ENCODE measurements at regions not wholly inside any gene's neighbourhood (a gene's known extent, or its start where the extent isn't known, plus 50 kb on each side); places are given as distances from the start of the nearest gene placed in this dataset.
"Not testable (repeated sequence)": the region's sequence is repeated elsewhere in the genome, so short reads cannot be mapped to it uniquely, and the experiment has no call there.

DNA sequence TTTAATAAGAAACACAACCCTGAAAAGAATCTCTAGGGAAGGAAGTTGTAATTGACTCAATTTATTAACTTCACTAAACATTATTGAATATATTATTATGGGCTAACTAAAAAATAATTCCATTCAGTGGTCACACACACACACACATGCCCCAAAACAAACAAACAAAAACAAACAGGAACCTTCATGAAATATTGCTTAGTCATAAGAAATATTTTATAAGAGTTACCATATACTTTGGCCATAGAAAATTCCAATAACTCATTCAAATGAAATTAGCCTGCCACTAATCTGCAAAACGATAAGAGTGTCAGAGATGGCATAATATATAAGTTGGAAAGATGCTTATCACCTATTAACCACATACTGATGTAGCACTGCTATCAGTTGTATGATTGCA is 268.4 kb upstream of the AMIGO2 start:
- H3K4me1 ChIP-seq (ENCODE audit: control insufficient read depth, insufficient read depth, low read length), result peaks cover 7% of the 10 kb centered on the region
- no peak overlapping the region for H3K9ac ChIP-seq (ENCODE audit: low read length)
- no peaks in the 10 kb centered on the region for H3K36me3 ChIP-seq (ENCODE audit: control insufficient read depth, insufficient read depth, low read length)
- no peaks in the 10 kb centered on the region for H3K27me3 ChIP-seq (ENCODE audit: control insufficient read depth, insufficient read depth, low read length)
- H3K9me3 ChIP-seq (ENCODE audit: control insufficient read depth, low read length), result no peaks in the 10 kb centered on the region
- no peak overlapping the region for H3K4me3 ChIP-seq (ENCODE audit: low read length)

- peaks cover 7% of the 10 kb centered on the region for H3K4me1 ChIP-seq (ENCODE audit: control insufficient read depth, insufficient read depth, low read length)
- H3K9me3 ChIP-seq (ENCODE audit: control insufficient read depth, low read length), result no peaks in the 10 kb centered on the region
- H3K36me3 ChIP-seq (ENCODE audit: control insufficient read depth, insufficient read depth, low read length), result no peaks in the 10 kb centered on the region
- H3K27me3 ChIP-seq (ENCODE audit: control insufficient read depth, insufficient read depth, low read length), result no peaks in the 10 kb centered on the region
- no peak overlapping the region for H3K4me3 ChIP-seq (ENCODE audit: low read length)
- no peak overlapping the region for H3K9ac ChIP-seq (ENCODE audit: low read length)
Observed at GRCh38 chr12:47346251-47347019, 266.7 kb upstream of the AMIGO2 start.

- Histone ChIP-seq H3K27me3 (ENCODE audit: control insufficient read depth, insufficient read depth, low read length) (no peaks in the 10 kb centered on the region), H3K9ac (ENCODE audit: low read length) (no peak overlapping the region), H3K4me3 (ENCODE audit: low read length) (no peak overlapping the region), H3K9me3 (ENCODE audit: control insufficient read depth, low read length) (no peaks in the 10 kb centered on the region), H3K4me1 (ENCODE audit: control insufficient read depth, insufficient read depth, low read length) (peaks cover 7% of the 10 kb centered on the region), H3K36me3 (ENCODE audit: control insufficient read depth, insufficient read depth, low read length) (no peaks in the 10 kb centered on the region)
Observed at GRCh38 chr12:47343684-47344567, 264.2 kb upstream of the AMIGO2 start.

DNA sequence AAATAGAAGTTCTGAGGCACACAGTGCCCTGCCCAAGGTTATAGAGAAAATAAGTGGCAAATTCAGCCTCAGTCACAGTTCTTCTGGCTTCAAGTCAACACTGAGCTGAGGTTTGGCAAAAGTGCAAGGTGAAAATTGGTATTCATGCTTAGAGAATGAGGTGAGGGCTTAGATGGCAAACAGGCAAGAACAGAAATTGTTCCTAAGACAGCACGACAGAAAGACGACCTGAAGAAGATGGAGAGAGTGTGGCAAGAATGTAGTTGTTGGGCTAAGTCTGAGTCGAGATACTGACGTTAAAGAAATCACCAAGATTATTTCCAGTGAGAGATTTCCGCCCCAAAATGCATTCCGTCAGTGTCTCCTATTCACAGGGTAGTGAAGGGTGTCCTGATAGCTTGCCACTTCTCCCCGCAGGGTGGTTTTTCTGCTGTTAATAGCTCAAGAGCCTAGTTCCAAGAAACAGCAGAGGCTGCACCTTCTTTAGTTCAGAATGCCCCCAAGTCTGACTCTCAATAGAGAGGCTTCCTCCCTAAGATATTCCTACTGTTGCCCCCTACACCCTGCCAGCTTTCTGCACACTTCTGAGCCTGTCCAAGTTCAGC is 260.8 kb upstream of the AMIGO2 start:
- Histone ChIP-seq H3K9ac (ENCODE audit: low read length) (no peak overlapping the region), H3K36me3 (ENCODE audit: control insufficient read depth, insufficient read depth, low read length) (no peaks in the 10 kb centered on the region), H3K4me1 (ENCODE audit: control insufficient read depth, insufficient read depth, low read length) (no peaks in the 10 kb centered on the region), H3K27me3 (ENCODE audit: control insufficient read depth, insufficient read depth, low read length) (no peaks in the 10 kb centered on the region), H3K4me3 (ENCODE audit: low read length) (no peak overlapping the region), H3K9me3 (ENCODE audit: control insufficient read depth, low read length) (no peaks in the 10 kb centered on the region)

DNA sequence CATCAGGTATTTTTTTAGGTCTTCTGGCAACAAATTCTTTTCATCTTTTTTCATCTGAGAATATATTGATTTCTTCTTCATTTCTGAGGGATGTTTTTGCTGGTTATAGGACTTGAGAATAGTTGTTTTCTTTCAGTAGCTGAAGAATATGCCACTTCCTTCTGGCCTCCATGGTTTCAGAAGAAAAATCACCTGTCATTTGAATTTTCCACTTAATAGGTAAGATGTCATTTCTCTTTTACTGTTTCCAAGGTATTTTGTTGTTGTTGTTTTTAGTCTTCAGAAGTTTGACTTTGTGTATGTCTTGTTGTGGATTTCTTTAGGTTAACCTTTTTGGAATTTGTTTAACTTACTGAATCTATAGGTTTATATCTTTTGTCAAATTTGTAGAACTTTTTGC is 257.8 kb upstream of the AMIGO2 start:
- no peak overlapping the region for H3K4me3 ChIP-seq (ENCODE audit: low read length)
- H3K9me3 ChIP-seq (ENCODE audit: control insufficient read depth, low read length), result no peaks in the 10 kb centered on the region
- no peaks in the 10 kb centered on the region for H3K36me3 ChIP-seq (ENCODE audit: control insufficient read depth, insufficient read depth, low read length)
- H3K9ac ChIP-seq (ENCODE audit: low read length), result no peak overlapping the region
- no peaks in the 10 kb centered on the region for H3K4me1 ChIP-seq (ENCODE audit: control insufficient read depth, insufficient read depth, low read length)
- no peaks in the 10 kb centered on the region for H3K27me3 ChIP-seq (ENCODE audit: control insufficient read depth, insufficient read depth, low read length)

DNA sequence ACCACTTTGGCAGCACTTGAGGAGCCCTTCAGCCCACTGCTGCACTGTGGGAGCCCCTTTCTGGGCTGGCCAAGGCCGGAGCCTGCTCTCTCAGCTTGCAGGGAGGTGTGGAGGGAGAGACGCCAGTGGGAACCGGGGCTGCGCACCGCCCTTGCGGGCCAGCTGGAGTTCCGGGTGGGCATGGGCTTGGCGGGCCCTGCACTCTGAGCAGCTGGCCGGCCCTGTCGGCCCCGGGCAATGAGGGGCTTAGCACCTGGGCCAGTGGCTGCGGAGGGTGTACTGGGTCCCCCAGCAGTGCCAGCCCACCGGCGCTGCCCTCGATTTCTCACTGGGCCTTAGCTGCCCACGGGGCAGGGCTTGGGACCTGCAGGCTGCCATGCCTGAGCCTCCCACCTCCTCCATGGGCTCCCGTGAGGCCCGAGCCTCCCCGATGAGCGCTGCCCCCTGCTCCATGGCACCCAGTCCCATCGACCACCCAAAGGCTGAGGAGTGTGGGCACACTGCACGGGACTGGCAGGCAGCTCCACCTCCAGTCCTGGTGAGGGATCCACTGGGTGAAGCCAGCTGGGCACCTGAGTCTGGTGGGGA is 253.6 kb upstream of the AMIGO2 start:
- not testable (repeated sequence) for H3K4me3 ChIP-seq (ENCODE audit: low read length); H3K9ac ChIP-seq (ENCODE audit: low read length); H3K4me1 ChIP-seq (ENCODE audit: control insufficient read depth, insufficient read depth, low read length); H3K36me3 ChIP-seq (ENCODE audit: control insufficient read depth, insufficient read depth, low read length); H3K9me3 ChIP-seq (ENCODE audit: control insufficient read depth, low read length); H3K27me3 ChIP-seq (ENCODE audit: control insufficient read depth, insufficient read depth, low read length)

DNA sequence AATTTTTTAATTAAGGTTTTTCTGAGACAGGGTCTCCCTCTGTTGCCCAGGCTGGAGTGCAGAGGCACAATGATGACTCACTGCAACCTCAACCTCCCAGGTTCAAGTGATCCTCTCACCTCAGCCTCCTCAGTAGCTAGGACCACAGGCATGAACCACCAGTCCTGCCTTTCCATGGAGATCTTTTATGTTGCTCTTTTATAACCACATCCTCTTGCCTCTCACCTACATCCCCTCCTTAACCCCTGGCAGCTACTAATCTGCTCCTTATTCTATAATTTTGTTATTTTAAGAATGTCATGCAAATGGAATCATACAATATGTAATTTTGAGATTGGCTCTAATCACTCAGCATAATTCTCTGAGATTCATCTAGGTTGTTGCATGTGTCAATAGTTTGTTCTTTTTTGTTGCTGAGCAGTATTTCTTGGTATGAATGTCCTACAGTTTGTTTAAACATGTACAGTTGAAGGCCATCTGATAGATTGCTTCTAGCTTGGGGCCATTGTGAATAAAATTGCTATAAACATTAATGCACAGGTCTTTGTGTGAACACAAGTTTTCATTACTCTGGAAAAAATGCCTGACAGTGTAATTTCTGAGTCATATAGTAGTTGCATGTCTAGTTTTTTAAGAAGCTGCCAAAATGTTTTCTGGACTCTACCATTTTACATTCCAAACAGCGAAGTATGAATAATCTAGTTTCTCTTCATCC is 249.2 kb upstream of the AMIGO2 start:
- no peaks in the 10 kb centered on the region for H3K9me3 ChIP-seq (ENCODE audit: control insufficient read depth, low read length)
- no peak overlapping the region for H3K4me3 ChIP-seq (ENCODE audit: low read length)

GRCh38 chr12:47326190-47326589 is 246.4 kb upstream of the AMIGO2 start:
- H3K36me3 ChIP-seq (ENCODE audit: control insufficient read depth, insufficient read depth, low read length), result no peaks in the 10 kb centered on the region
- no peak overlapping the region for H3K9ac ChIP-seq (ENCODE audit: low read length)
- H3K4me1 ChIP-seq (ENCODE audit: control insufficient read depth, insufficient read depth, low read length), result no peaks in the 10 kb centered on the region
- no peaks in the 10 kb centered on the region for H3K27me3 ChIP-seq (ENCODE audit: control insufficient read depth, insufficient read depth, low read length)
- H3K4me3 ChIP-seq (ENCODE audit: low read length), result no peak overlapping the region
- H3K9me3 ChIP-seq (ENCODE audit: control insufficient read depth, low read length), result no peaks in the 10 kb centered on the region

More for the DNA sequence above, 249.2 kb upstream of the AMIGO2 start:
- Histone ChIP-seq H3K4me1 (ENCODE audit: control insufficient read depth, insufficient read depth, low read length) (no peaks in the 10 kb centered on the region), H3K27me3 (ENCODE audit: control insufficient read depth, insufficient read depth, low read length) (no peaks in the 10 kb centered on the region), H3K36me3 (ENCODE audit: control insufficient read depth, insufficient read depth, low read length) (no peaks in the 10 kb centered on the region), H3K9ac (ENCODE audit: low read length) (no peak overlapping the region)

GRCh38 chr12:47323802-47324201 is 244.0 kb upstream of the AMIGO2 start:
- no peaks in the 10 kb centered on the region for H3K27me3 ChIP-seq (ENCODE audit: control insufficient read depth, insufficient read depth, low read length)
- no peak overlapping the region for H3K4me3 ChIP-seq (ENCODE audit: low read length)
- H3K9me3 ChIP-seq (ENCODE audit: control insufficient read depth, low read length), result no peaks in the 10 kb centered on the region
- H3K36me3 ChIP-seq (ENCODE audit: control insufficient read depth, insufficient read depth, low read length), result no peaks in the 10 kb centered on the region
- H3K9ac ChIP-seq (ENCODE audit: low read length), result no peak overlapping the region
- no peaks in the 10 kb centered on the region for H3K4me1 ChIP-seq (ENCODE audit: control insufficient read depth, insufficient read depth, low read length)

GRCh38 chr12:47321436-47321835 is 241.7 kb upstream of the AMIGO2 start:
- Histone ChIP-seq H3K9me3 (ENCODE audit: control insufficient read depth, low read length) (no peaks in the 10 kb centered on the region), H3K4me1 (ENCODE audit: control insufficient read depth, insufficient read depth, low read length) (no peaks in the 10 kb centered on the region)

DNA sequence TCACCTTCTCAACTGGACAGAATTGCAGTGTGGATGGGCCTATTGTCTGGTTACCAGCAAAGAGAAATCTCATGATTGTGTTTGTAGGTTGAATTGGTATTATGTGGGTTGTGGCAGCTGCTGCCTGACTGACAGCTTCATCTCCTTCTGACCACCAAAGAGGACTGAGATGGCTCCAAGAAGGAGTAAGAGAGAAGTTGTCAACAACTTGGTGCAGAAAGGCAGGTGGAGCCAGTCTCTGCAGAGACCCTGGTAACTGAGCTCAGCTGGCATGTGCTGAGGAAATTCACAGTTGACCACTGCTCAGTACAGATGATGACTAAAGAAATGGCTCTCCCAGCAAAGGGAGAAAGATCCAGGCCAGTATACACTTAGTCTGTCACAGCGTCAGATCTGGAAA is 240.0 kb upstream of the AMIGO2 start:
- Histone ChIP-seq H3K9ac (ENCODE audit: low read length) (no peak overlapping the region), H3K36me3 (ENCODE audit: control insufficient read depth, insufficient read depth, low read length) (no peaks in the 10 kb centered on the region), H3K9me3 (ENCODE audit: control insufficient read depth, low read length) (no peaks in the 10 kb centered on the region), H3K4me1 (ENCODE audit: control insufficient read depth, insufficient read depth, low read length) (no peaks in the 10 kb centered on the region), H3K4me3 (ENCODE audit: low read length) (no peak overlapping the region), H3K27me3 (ENCODE audit: control insufficient read depth, insufficient read depth, low read length) (no peaks in the 10 kb centered on the region)

More at GRCh38 chr12:47321436-47321835, 241.7 kb upstream of the AMIGO2 start:
- Histone ChIP-seq H3K27me3 (ENCODE audit: control insufficient read depth, insufficient read depth, low read length) (no peaks in the 10 kb centered on the region), H3K36me3 (ENCODE audit: control insufficient read depth, insufficient read depth, low read length) (no peaks in the 10 kb centered on the region), H3K9ac (ENCODE audit: low read length) (no peak overlapping the region), H3K4me3 (ENCODE audit: low read length) (no peak overlapping the region)
